ENCODE measurements at regions not wholly inside any gene's neighbourhood (a gene's known extent, or its start where the extent isn't known, plus 50 kb on each side); places are given as distances from the start of the nearest gene placed in this dataset.

GRCh38 chr10:90149563-90149962 is 448.2 kb downstream of the KIF20B start:
- H3F3A ChIP-seq (ENCODE audit: low read length, unreplicated experiment), result no peaks in the 10 kb centered on the region
- no peaks in the 10 kb centered on the region for H4K20me1 ChIP-seq (ENCODE audit: low read length)
- POLR2A ChIA-PET (ENCODE audit: unreplicated experiment), result no interaction called here
- DNase-seq, result peak; percentile 22
- H3K79me2 ChIP-seq (ENCODE audit: low read length), result no peaks in the 10 kb centered on the region
- no peak for ATAC-seq
- intact Hi-C loops (cut with micrococcal nuclease), result loop anchor here (2.0 to 10.0 kb wide), 3 partner anchors 73 to 443 kb away; no protein-coding TSS in a partner anchor
- BruUV-seq (replicated peaks), result no TSS peak
- peaks cover 30% of the 10 kb centered on the region for H3K4me1 ChIP-seq (ENCODE audit: insufficient read depth, low read length)
- CTCF ChIA-PET, result no interaction called here
- H3K4me2 ChIP-seq (ENCODE audit: low read length), result no peak overlapping the region
- no peaks in the 10 kb centered on the region for H3K36me3 ChIP-seq (ENCODE audit: low read depth, low read length)
- H2AFZ ChIP-seq (ENCODE audit: low read length), result no peak overlapping the region
- no peak overlapping the region for H3K9ac ChIP-seq (ENCODE audit: low read length)
- TF ChIP-seq CTCF (conservative IDR thresholded peaks at IDR 0.05; ENCODE audit: low read depth, low read length) (no peak), EZH2 (IDR thresholded peaks at IDR 0.05; ENCODE audit: low read length, unreplicated experiment) (no peak), EZH2phosphoT487 (IDR thresholded peaks at IDR 0.05; ENCODE audit: borderline replicate concordance, low read length) (no peak)
- no peak overlapping the region for H3K4me3 ChIP-seq (ENCODE audit: low read length)
- H3K9me3 ChIP-seq (ENCODE audit: low read length), result no peaks in the 10 kb centered on the region
- no peaks in the 10 kb centered on the region for H3K27me3 ChIP-seq (ENCODE audit: low read length)
- no peak overlapping the region for H3K27ac ChIP-seq (ENCODE audit: low read length)
- H3K9me2 ChIP-seq (replicated peaks; ENCODE audit: low read length), result no peaks in the 10 kb centered on the region

- Histone ChIP-seq H3K4me3 (ENCODE audit: low read length) (no peak overlapping the region), H2AFZ (ENCODE audit: low read length) (no peak overlapping the region), H3K36me3 (ENCODE audit: low read depth, low read length) (no peaks in the 10 kb centered on the region), H3F3A (ENCODE audit: low read length, unreplicated experiment) (no peaks in the 10 kb centered on the region), H3K79me2 (ENCODE audit: low read length) (no peaks in the 10 kb centered on the region), H3K9me2 (replicated peaks; ENCODE audit: low read length) (no peaks in the 10 kb centered on the region), H3K27me3 (ENCODE audit: low read length) (no peaks in the 10 kb centered on the region), H3K27ac (ENCODE audit: low read length) (no peak overlapping the region), H3K9me3 (ENCODE audit: low read length) (no peaks in the 10 kb centered on the region), H3K4me2 (ENCODE audit: low read length) (no peak overlapping the region), H4K20me1 (ENCODE audit: low read length) (no peaks in the 10 kb centered on the region), H3K4me1 (ENCODE audit: insufficient read depth, low read length) (no peaks in the 10 kb centered on the region), H3K9ac (ENCODE audit: low read length) (no peak overlapping the region)
- ChIA-PET CTCF (no interaction called here), POLR2A (ENCODE audit: unreplicated experiment) (no interaction called here)
- no peak for TF ChIP-seq EZH2phosphoT487 (IDR thresholded peaks at IDR 0.05; ENCODE audit: borderline replicate concordance, low read length)
- no peak for TF ChIP-seq CTCF (conservative IDR thresholded peaks at IDR 0.05; ENCODE audit: low read depth, low read length)
- TF ChIP-seq EZH2 (IDR thresholded peaks at IDR 0.05; ENCODE audit: low read length, unreplicated experiment), result no peak
- intact Hi-C loops (cut with micrococcal nuclease), result no loop called here
- ATAC-seq, result no peak
- DNase-seq, result no peak
- no TSS peak for BruUV-seq (replicated peaks)
Measured at GRCh38 chr10:90162271-90162853, 461.0 kb downstream of the KIF20B start.

GRCh38 chr10:90167174-90168064 is 466.0 kb downstream of the KIF20B start:
- H3K4me2 ChIP-seq (ENCODE audit: low read length), result no peak overlapping the region
- no TSS peak for BruUV-seq (replicated peaks)
- no peak overlapping the region for H3K27ac ChIP-seq (ENCODE audit: low read length)
- DNase-seq (no peak), ATAC-seq (no peak)
- H3F3A ChIP-seq (ENCODE audit: low read length, unreplicated experiment), result no peaks in the 10 kb centered on the region
- H3K4me3 ChIP-seq (ENCODE audit: low read length), result no peak overlapping the region
- H3K79me2 ChIP-seq (ENCODE audit: low read length), result no peaks in the 10 kb centered on the region
- TF ChIP-seq EZH2phosphoT487 (IDR thresholded peaks at IDR 0.05; ENCODE audit: borderline replicate concordance, low read length) (no peak), EZH2 (IDR thresholded peaks at IDR 0.05; ENCODE audit: low read length, unreplicated experiment) (no peak), CTCF (conservative IDR thresholded peaks at IDR 0.05; ENCODE audit: low read depth, low read length) (no peak)
- H3K9ac ChIP-seq (ENCODE audit: low read length), result no peak overlapping the region
- no peaks in the 10 kb centered on the region for H3K4me1 ChIP-seq (ENCODE audit: insufficient read depth, low read length)
- intact Hi-C loops (cut with micrococcal nuclease), result no loop called here
- no peaks in the 10 kb centered on the region for H3K27me3 ChIP-seq (ENCODE audit: low read length)
- no peaks in the 10 kb centered on the region for H3K36me3 ChIP-seq (ENCODE audit: low read depth, low read length)
- H4K20me1 ChIP-seq (ENCODE audit: low read length), result no peaks in the 10 kb centered on the region
- H2AFZ ChIP-seq (ENCODE audit: low read length), result no peak overlapping the region
- POLR2A ChIA-PET (ENCODE audit: unreplicated experiment), result no interaction called here
- H3K9me2 ChIP-seq (replicated peaks; ENCODE audit: low read length), result no peaks in the 10 kb centered on the region
- no peaks in the 10 kb centered on the region for H3K9me3 ChIP-seq (ENCODE audit: low read length)
- CTCF ChIA-PET, result no interaction called here
